ENCODE measurements at regions not wholly inside any gene's neighbourhood (a gene's known extent, or its start where the extent isn't known, plus 50 kb on each side); places are given as distances from the start of the nearest gene placed in this dataset.

GRCh38 chr3:151620071-151620470 is 113.7 kb upstream of the AADACL2 start:
- Histone ChIP-seq H3K36me3 (ENCODE audit: control insufficient read depth in 2 of 2, insufficient read depth in 1 of 2, low read length in 2 of 2) (no peaks in the 10 kb centered on the region), H3K4me1 (ENCODE audit: control insufficient read depth, insufficient read depth, low read length) (no peaks in the 10 kb centered on the region), H3K27ac (ENCODE audit: extremely low read depth, low read depth, low read length) (no peak overlapping the region), H3K9me3 (ENCODE audit: control insufficient read depth, insufficient read depth, low read depth, low read length) (no peaks in the 10 kb centered on the region), H3K4me3 (ENCODE audit: low read depth, low read length) (no peak overlapping the region)
- ChIA-PET POLR2A (no interaction called here), CTCF (interaction anchor here (0.6 kb wide), 1 partner anchor 319 kb away, joined by 4 read pairs; no protein-coding TSS in a partner anchor)
- TF ChIP-seq ZNF423 (tag by site-specific recombination; IDR thresholded peaks at IDR 0.05) (no peak), HOXA7 (CRISPR knock-in tag; IDR thresholded peaks at IDR 0.05; ENCODE audit: borderline replicate concordance) (no peak), KLF10 (tag by site-specific recombination; IDR thresholded peaks at IDR 0.05) (no peak), ZNF776 (tag by site-specific recombination; IDR thresholded peaks at IDR 0.05; ENCODE audit: borderline replicate concordance) (no peak), ZNF239 (tag by site-specific recombination; IDR thresholded peaks at IDR 0.05) (no peak), PRDM1 (tag by site-specific recombination; IDR thresholded peaks at IDR 0.05) (no peak), PRDM2 (tag by site-specific recombination; IDR thresholded peaks at IDR 0.05; ENCODE audit: borderline replicate concordance) (no peak)

GRCh38 chr3:151615464-151615863 is 118.3 kb upstream of the AADACL2 start:
- ChIA-PET CTCF (interaction anchor here (0.6 to 0.7 kb wide), 2 partner anchors 72 to 92 kb away, joined by 3 read pairs; no protein-coding TSS in a partner anchor), POLR2A (no interaction called here)
- TF ChIP-seq ZNF366 (tag by site-specific recombination; conservative IDR thresholded peaks at IDR 0.05) (no peak), ZNF138 (tag by site-specific recombination; IDR thresholded peaks at IDR 0.05; ENCODE audit: borderline replicate concordance) (no peak), ZNF394 (tag by site-specific recombination; IDR thresholded peaks at IDR 0.05; ENCODE audit: borderline replicate concordance) (no peak), ZNF302 (tag by site-specific recombination; IDR thresholded peaks at IDR 0.05; ENCODE audit: low read depth) (no peak), OSR2 (tag by site-specific recombination; IDR thresholded peaks at IDR 0.05) (no peak), ZNF560 (tag by site-specific recombination; IDR thresholded peaks at IDR 0.05; ENCODE audit: borderline replicate concordance) (no peak), ZNF629 (tag by site-specific recombination; IDR thresholded peaks at IDR 0.05) (no peak), ZBTB7A (tag by site-specific recombination; IDR thresholded peaks at IDR 0.05; ENCODE audit: low read depth) (no peak)
- Histone ChIP-seq H3K27ac (ENCODE audit: extremely low read depth, low read depth, low read length) (no peak overlapping the region), H3K36me3 (ENCODE audit: control insufficient read depth in 2 of 2, insufficient read depth in 1 of 2, low read length in 2 of 2) (no peaks in the 10 kb centered on the region), H3K4me3 (ENCODE audit: low read depth, low read length) (no peak overlapping the region), H3K4me1 (ENCODE audit: control insufficient read depth, insufficient read depth, low read length) (no peaks in the 10 kb centered on the region), H3K9me3 (ENCODE audit: control insufficient read depth, insufficient read depth, low read depth, low read length) (no peaks in the 10 kb centered on the region)

GRCh38 chr3:151612115-151612514 is 121.6 kb upstream of the AADACL2 start:
- H3K4me1 ChIP-seq (ENCODE audit: control insufficient read depth, insufficient read depth, low read length) = no peaks in the 10 kb centered on the region
- CTCF ChIA-PET = no interaction called here
- H3K36me3 ChIP-seq (ENCODE audit: control insufficient read depth in 2 of 2, insufficient read depth in 1 of 2, low read length in 2 of 2) = no peaks in the 10 kb centered on the region
- H3K27ac ChIP-seq (ENCODE audit: extremely low read depth, low read depth, low read length) = no peak overlapping the region
- TF ChIP-seq ZNF585B (tag by site-specific recombination; IDR thresholded peaks at IDR 0.05) (no peak), GLI2 (tag by site-specific recombination; IDR thresholded peaks at IDR 0.05; ENCODE audit: borderline replicate concordance, low read depth) (no peak), SP3 (tag by site-specific recombination; IDR thresholded peaks at IDR 0.05) (no peak), GLI4 (tag by site-specific recombination; IDR thresholded peaks at IDR 0.05) (no peak)
- no peak overlapping the region for H3K4me3 ChIP-seq (ENCODE audit: low read depth, low read length)
- no peaks in the 10 kb centered on the region for H3K9me3 ChIP-seq (ENCODE audit: control insufficient read depth, insufficient read depth, low read depth, low read length)
- POLR2A ChIA-PET = no interaction called here
